Spleen (tissue), 11 donors: ENCODE measurements at regions not wholly inside any gene's neighbourhood (a gene's known extent, or its start where the extent isn't known, plus 50 kb on each side); places are given as distances from the start of the nearest gene placed in this dataset.

Experiments
- DNase-seq: peaks from one replicate; pipeline ENCODE4 v3.0.0-alpha.2; 2020
- H3K27ac ChIP-seq, 8 donors: fragments of 200-600 bp; sonication (generic) in 7 of 8; 1 replicate in 4 of 8; 2 replicates in 4 of 8; pipeline versions ENCODE4 v1.5.0 to v1.8.0; 2016 to 2021; ENCODE audit warnings: inconsistent platforms in 4 of 8, mild to moderate bottlenecking in 4 of 8, moderate library complexity in 1 of 8
- H3K27me3 ChIP-seq, 7 donors: fragments of 200-600 bp; sonication (generic) in 6 of 7; replicated peaks in 1 of 7; 1 replicate in 4 of 7; 2 replicates in 3 of 7; pipeline versions ENCODE4 v1.5.0 to v1.8.0; 2016 to 2021; ENCODE audit warnings: inconsistent platforms in 3 of 7, mild to moderate bottlenecking in 1 of 7
- H3K36me3 ChIP-seq, 6 donors: fragments of 200-600 bp; sonication (generic) in 5 of 6; 1 replicate in 4 of 6; 2 replicates in 2 of 6; pipeline versions ENCODE4 v1.5.0 to v1.8.0; 2016 to 2021; ENCODE audit warnings: inconsistent platforms in 2 of 6
- H3K4me1 ChIP-seq, 6 donors: fragments of 200-600 bp; sonication (generic) in 5 of 6; 1 replicate in 3 of 6; 2 replicates in 3 of 6; pipeline versions ENCODE4 v1.5.0 to v1.8.0; 2016 to 2021; ENCODE audit warnings: inconsistent platforms in 3 of 6
- H3K4me3 ChIP-seq, 8 donors: fragments of 200-600 bp; sonication (generic) in 7 of 8; 1 replicate in 4 of 8; 2 replicates in 4 of 8; pipeline versions ENCODE4 v1.5.0 to v1.8.0; 2016 to 2021; ENCODE audit warnings: inconsistent platforms in 4 of 8, mild to moderate bottlenecking in 4 of 8, moderate library complexity in 2 of 8
- H3K9me3 ChIP-seq, 8 donors: fragments of 200-600 bp; sonication (generic) in 7 of 8; 1 replicate in 4 of 8; 2 replicates in 4 of 8; pipeline versions ENCODE4 v1.5.0 to v1.8.0; 2016 to 2021; ENCODE audit warnings: inconsistent platforms in 4 of 8
- POLR2A ChIP-seq, 3 donors: fragments of 450-650 bp; IDR thresholded peaks; one replicate each; pipeline ENCODE4 v1.5.1; 2017; ENCODE audit warnings: antibody characterized with exemption in 3 of 3, mild to moderate bottlenecking in 1 of 3
- POLR2AphosphoS5 ChIP-seq, 3 donors: sonication (generic); formaldehyde crosslinking; IDR thresholded peaks; one replicate each; pipeline ENCODE4 v1.5.1; 2017; ENCODE audit warnings: antibody characterized with exemption in 3 of 3
- WGBS, 5 donors: extraction: QIAGEN DNeasy Blood & Tissue Kit in 3 of 5; methylation state at CpG; one replicate each; pipeline versions ENCODE4 v1.1.5 to v1.1.7; 2013 to 2018; 5-methylcytosine and 5-hydroxymethylcytosine counted together
- intact Hi-C: fragments of 100-400 bp; cut with DNase I; formaldehyde crosslinking; loops from one replicate; pipeline ENCODE4 v1.15.0; 2023; ENCODE audit warnings: low total_unique reads
- TF ChIP-seq, protein P1 (sequence below), 11 experiments: fragments of 200-600 bp in 7 of 11; fragments of 450-650 bp in 4 of 11; sonication (generic) in 4 of 11; IDR thresholded peaks in 8 of 11; conservative IDR thresholded peaks in 3 of 11; 1 replicate in 7 of 11; 2 replicates in 4 of 11; pipeline versions ENCODE4 v1.4.0 to v1.8.0; 2016 to 2021; ENCODE audit warnings: antibody characterized with exemption in 11 of 11, inconsistent platforms in 4 of 11, mild to moderate bottlenecking in 1 of 11
- donor health status: healthy with polysubstance abuse.
- donor health status: DM: no; HTN: no; CAD: no; lungs with moderate emphysema.
- donor health status: DM: no; HTN: no; CAD: no.
- donor health status: Bipolar disorder and iron deficiency.
- donor health status: healthy.
- donor health status: DM: no; HTN: no; CAD: no.
- donor health status: DM: yes; HTN: yes; CAD: no.

DNA sequence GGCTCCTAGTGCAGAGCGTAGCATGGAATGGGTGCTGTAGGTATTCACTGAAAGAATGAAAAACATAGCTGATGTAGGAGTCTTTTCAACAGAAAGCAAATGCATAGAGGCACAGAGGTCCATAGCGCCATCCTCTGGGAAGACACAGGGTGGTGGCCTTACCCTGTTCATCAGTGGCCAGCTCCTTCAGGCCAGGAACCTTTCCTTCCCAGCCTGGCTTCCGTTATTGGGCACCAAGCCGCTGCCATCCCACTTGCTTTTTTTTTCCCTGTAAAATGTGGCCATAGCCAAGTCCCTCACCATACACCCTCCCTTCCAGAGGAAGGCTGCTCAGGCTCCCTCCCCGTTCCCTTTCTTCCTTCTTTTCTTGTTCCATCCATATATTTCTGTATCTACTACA, 118.1 kb downstream of the ZNF621 start:
- no peak for DNase-seq
- H3K27me3 ChIP-seq: no peaks in the 10 kb centered on the region
- no peak overlapping the region for H3K4me3 ChIP-seq
- H3K9me3 ChIP-seq: peaks cover 0 to 18% (median 0%) of the 10 kb centered on the region in 8 donors
- intact Hi-C loops: no loop called here
- 86 to 92% (median 90%) methylated on average over 5 of the region's 5 CpGs for WGBS, 5 donors
- H3K27ac ChIP-seq: no peak overlapping the region
- no peaks in the 10 kb centered on the region for H3K36me3 ChIP-seq
- no peaks in the 10 kb centered on the region for H3K4me1 ChIP-seq
- TF ChIP-seq POLR2AphosphoS5 (IDR thresholded peaks at IDR 0.05) (no peak), POLR2A (IDR thresholded peaks at IDR 0.05) (no peak)
- TF ChIP-seq, protein P1, sequence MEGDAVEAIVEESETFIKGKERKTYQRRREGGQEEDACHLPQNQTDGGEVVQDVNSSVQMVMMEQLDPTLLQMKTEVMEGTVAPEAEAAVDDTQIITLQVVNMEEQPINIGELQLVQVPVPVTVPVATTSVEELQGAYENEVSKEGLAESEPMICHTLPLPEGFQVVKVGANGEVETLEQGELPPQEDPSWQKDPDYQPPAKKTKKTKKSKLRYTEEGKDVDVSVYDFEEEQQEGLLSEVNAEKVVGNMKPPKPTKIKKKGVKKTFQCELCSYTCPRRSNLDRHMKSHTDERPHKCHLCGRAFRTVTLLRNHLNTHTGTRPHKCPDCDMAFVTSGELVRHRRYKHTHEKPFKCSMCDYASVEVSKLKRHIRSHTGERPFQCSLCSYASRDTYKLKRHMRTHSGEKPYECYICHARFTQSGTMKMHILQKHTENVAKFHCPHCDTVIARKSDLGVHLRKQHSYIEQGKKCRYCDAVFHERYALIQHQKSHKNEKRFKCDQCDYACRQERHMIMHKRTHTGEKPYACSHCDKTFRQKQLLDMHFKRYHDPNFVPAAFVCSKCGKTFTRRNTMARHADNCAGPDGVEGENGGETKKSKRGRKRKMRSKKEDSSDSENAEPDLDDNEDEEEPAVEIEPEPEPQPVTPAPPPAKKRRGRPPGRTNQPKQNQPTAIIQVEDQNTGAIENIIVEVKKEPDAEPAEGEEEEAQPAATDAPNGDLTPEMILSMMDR (IDR thresholded peaks at IDR 0.05 in 8 of 11, conservative IDR thresholded peaks at IDR 0.05 in 3 of 11): no peak

DNA sequence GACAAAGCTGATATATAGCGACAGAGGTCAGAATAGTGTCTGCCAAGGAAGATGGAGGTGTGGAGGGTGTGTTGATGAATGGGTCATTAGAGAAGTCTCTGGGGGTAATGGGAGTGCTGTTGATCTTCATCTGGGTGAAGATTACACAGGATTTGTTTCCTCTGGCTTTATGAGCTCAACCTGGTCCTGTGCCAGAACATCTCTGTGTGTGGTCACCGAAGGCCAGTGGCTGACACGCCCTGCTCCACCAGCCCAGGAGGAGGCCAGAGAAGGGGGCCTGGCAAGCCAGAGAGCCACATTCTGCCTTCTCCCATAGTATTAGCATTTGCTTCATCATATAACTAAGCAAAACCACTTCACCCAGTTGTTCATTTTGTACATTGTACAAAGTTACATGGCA, 121.1 kb downstream of the ZNF621 start:
- intact Hi-C loops: no loop called here

DNA sequence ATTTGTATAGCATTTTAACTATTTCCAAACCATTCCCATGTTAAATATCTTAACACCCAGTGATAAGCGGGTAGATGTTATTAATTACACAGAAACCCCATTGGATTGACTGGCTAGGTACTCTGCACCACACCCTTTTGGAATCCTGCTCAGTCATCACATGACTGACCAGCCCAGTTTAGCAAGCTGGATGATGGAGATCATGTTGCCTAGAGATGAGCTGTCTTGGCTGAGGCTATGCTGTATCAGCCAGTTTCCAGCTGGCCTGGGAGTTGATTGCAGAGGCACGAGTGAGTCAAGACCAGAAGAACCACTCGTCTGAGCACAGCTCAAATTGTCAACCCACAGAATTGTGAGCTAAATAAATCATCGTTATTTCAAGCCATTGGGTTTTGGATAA, 124.6 kb downstream of the ZNF621 start:
- DNase-seq: no peak
- no peak overlapping the region for H3K4me3 ChIP-seq
- TF ChIP-seq POLR2A (IDR thresholded peaks at IDR 0.05): no peak
- no peaks in the 10 kb centered on the region for H3K9me3 ChIP-seq
- no peaks in the 10 kb centered on the region for H3K27me3 ChIP-seq
- no peaks in the 10 kb centered on the region for H3K4me1 ChIP-seq
- no peaks in the 10 kb centered on the region for H3K36me3 ChIP-seq
- no peak overlapping the region for H3K27ac ChIP-seq
- intact Hi-C loops: no loop called here
- 86 to 94% (median 91%) methylated on average over 4 of the region's 4 CpGs for WGBS, 5 donors

More for the DNA sequence above, 121.1 kb downstream of the ZNF621 start:
- Histone ChIP-seq H3K4me3 (no peak overlapping the region), H3K36me3 (no peaks in the 10 kb centered on the region), H3K9me3 (no peaks in the 10 kb centered on the region), H3K27ac (no peak overlapping the region), H3K27me3 (no peaks in the 10 kb centered on the region), H3K4me1 (no peaks in the 10 kb centered on the region)
- DNase-seq: no peak
- WGBS, 5 donors: 79 to 86% (median 84%) methylated on average over 3 of the region's 3 CpGs
- no peak for TF ChIP-seq POLR2A (IDR thresholded peaks at IDR 0.05)
- no peak for TF ChIP-seq POLR2AphosphoS5 (IDR thresholded peaks at IDR 0.05)
- TF ChIP-seq, protein P1 (IDR thresholded peaks at IDR 0.05 in 8 of 11, conservative IDR thresholded peaks at IDR 0.05 in 3 of 11): no peak

DNA sequence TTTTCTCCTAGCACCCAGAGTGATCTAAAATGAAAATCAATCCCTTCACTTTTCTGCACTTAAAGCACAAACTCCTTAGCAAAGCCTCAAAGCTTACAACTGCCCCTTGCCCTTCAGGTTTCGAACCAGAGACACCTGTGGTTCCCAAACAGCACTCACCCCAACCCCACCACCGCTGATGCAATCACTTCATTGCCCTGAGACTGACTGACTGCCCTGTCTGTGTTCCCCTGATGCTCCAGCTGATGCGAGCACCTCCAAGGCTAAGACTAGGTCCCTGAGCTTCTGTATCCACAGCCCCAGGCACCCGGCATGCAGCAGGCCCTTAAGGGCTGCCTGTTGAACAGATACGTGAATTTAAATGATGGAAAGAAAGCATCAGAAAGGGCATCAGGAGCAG, 127.3 kb downstream of the ZNF621 start:
- TF ChIP-seq, protein P1 (IDR thresholded peaks at IDR 0.05 in 8 of 11, conservative IDR thresholded peaks at IDR 0.05 in 3 of 11): no peak
- TF ChIP-seq POLR2AphosphoS5 (IDR thresholded peaks at IDR 0.05): no peak
- TF ChIP-seq POLR2A (IDR thresholded peaks at IDR 0.05): no peak
- no peaks in the 10 kb centered on the region for H3K36me3 ChIP-seq
- H3K4me3 ChIP-seq: no peak overlapping the region
- H3K27ac ChIP-seq: no peak overlapping the region
- no peaks in the 10 kb centered on the region for H3K9me3 ChIP-seq
- no peaks in the 10 kb centered on the region for H3K27me3 ChIP-seq
- whole genome bisulfite sequencing, 5 donors: 82 to 95% (median 83%) methylated on average over 5 of the region's 5 CpGs
- no peak for DNase-seq
- intact Hi-C loops: no loop called here
- no peaks in the 10 kb centered on the region for H3K4me1 ChIP-seq

GRCh38 chr3:40653001-40653400, 128.2 kb downstream of the ZNF621 start:
- Histone ChIP-seq H3K4me3 (no peak overlapping the region), H3K9me3 (no peaks in the 10 kb centered on the region), H3K27me3 (no peaks in the 10 kb centered on the region), H3K36me3 (no peaks in the 10 kb centered on the region), H3K4me1 (no peaks in the 10 kb centered on the region), H3K27ac (no peak overlapping the region)
- WGBS, 5 donors: 73 to 78% (median 76%) methylated on average over 2 of the region's 2 CpGs
- intact Hi-C loops: no loop called here
- no peak for DNase-seq
- TF ChIP-seq, protein P1 (IDR thresholded peaks at IDR 0.05 in 8 of 11, conservative IDR thresholded peaks at IDR 0.05 in 3 of 11): no peak
